ENCODE measurements at regions not wholly inside any gene's neighbourhood (a gene's known extent, or its start where the extent isn't known, plus 50 kb on each side); places are given as distances from the start of the nearest gene placed in this dataset.

- ATAC-seq (ENCODE audit: low read depth) (no peak), DNase-seq (no peak)
- POLR2A ChIA-PET = no interaction called here
- no peaks in the 10 kb centered on the region for H3K9me3 Mint-ChIP-seq
- H3K4me3 Mint-ChIP-seq = no peak overlapping the region
- H3K36me3 Mint-ChIP-seq = no peaks in the 10 kb centered on the region
- H3K4me1 Mint-ChIP-seq = no peaks in the 10 kb centered on the region
- no peak overlapping the region for H3K27ac Mint-ChIP-seq
- peaks cover 3% of the 10 kb centered on the region for H3K27me3 Mint-ChIP-seq
Measured at GRCh38 chr11:134679592-134679991, 267.6 kb upstream of the B3GAT1 start.

DNA sequence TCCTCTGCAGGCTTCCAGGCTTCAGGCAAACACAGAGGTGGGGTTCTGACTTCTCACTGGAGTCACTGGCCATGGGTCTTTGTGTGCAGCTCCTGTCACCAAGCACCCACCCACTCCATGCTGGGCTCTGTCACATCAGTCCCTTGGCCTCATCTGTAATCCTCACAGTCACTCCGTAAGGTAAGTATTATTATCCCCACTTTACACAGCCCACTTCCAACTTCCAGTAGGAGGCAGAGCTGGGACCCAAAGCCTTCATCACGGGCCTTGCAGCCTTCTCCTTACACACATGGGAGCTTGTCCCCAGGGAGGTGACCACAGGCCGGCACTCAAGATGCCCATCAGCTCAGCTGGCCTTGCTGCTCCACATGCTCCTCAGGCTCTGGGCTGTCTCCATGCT is 266.7 kb upstream of the B3GAT1 start:
- Mint-ChIP-seq H3K4me3 (no peak overlapping the region), H3K36me3 (no peaks in the 10 kb centered on the region), H3K27me3 (peaks cover 3% of the 10 kb centered on the region), H3K4me1 (no peaks in the 10 kb centered on the region), H3K9me3 (no peaks in the 10 kb centered on the region), H3K27ac (no peak overlapping the region)
- ATAC-seq (ENCODE audit: low read depth) = no peak
- no peak for DNase-seq
- POLR2A ChIA-PET = no interaction called here

GRCh38 chr11:134677891-134678551 is 266.0 kb upstream of the B3GAT1 start:
- no peak for ATAC-seq (ENCODE audit: low read depth)
- Mint-ChIP-seq H3K4me3 (no peak overlapping the region), H3K36me3 (no peaks in the 10 kb centered on the region), H3K27me3 (no peaks in the 10 kb centered on the region), H3K27ac (no peak overlapping the region), H3K4me1 (no peaks in the 10 kb centered on the region), H3K9me3 (no peaks in the 10 kb centered on the region)
- DNase-seq = no peak
- POLR2A ChIA-PET = no interaction called here

- Mint-ChIP-seq H3K27me3 (no peaks in the 10 kb centered on the region), H3K9me3 (no peaks in the 10 kb centered on the region), H3K36me3 (no peaks in the 10 kb centered on the region), H3K4me1 (no peaks in the 10 kb centered on the region), H3K27ac (no peak overlapping the region), H3K4me3 (no peak overlapping the region)
- ATAC-seq (ENCODE audit: low read depth) (no peak), DNase-seq (no peak)
- POLR2A ChIA-PET = no interaction called here
Measured at GRCh38 chr11:134677397-134677822, 265.4 kb upstream of the B3GAT1 start.

DNA sequence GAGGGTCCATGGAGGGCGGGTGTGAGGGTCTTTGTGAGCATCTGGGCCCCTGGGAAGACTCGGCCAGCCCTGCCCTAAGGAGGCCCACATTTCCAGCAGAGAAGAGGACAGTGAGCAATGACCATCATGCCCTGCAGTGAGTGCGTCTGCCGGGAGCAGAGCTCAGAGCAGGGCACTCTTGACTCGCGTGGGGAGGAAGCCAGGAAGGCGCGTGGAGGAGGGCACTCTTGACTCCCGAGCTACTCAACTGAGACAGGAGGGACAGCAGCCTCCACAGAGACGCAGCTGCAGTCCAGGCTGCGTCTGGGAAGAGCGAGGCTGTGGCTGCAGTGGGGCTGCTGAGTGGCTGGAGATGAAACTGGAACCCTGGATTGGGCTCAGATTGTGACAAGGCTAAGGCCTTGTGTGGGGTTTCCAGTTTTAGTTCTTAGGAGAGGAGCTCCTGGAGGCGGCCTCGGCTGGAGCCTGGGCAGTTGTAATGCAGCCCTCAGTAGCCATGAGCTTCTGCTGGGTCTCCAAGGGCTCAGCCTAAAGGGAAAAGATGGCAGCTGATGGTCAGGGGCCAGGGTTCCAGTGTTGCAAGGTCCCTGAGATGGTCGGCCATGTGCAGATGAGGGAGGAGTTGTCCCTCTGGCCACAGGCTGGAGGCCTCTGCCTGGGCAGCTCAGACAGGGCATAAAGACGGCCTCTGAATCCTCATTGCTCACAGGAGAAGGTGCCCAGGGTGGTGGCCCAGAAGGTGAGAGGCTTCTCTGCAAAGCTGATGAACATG is 264.7 kb upstream of the B3GAT1 start:
- ATAC-seq (ENCODE audit: low read depth) (no peak), DNase-seq (no peak)
- no peak overlapping the region for H3K4me3 Mint-ChIP-seq

GRCh38 chr11:134675983-134676382 is 263.9 kb upstream of the B3GAT1 start:
- Mint-ChIP-seq H3K36me3 (no peaks in the 10 kb centered on the region), H3K27me3 (peaks cover 2% of the 10 kb centered on the region), H3K9me3 (no peaks in the 10 kb centered on the region), H3K4me3 (no peak overlapping the region), H3K27ac (no peak overlapping the region), H3K4me1 (no peaks in the 10 kb centered on the region)
- POLR2A ChIA-PET = no interaction called here
- DNase-seq (no peak), ATAC-seq (ENCODE audit: low read depth) (no peak)

More for the DNA sequence above, 264.7 kb upstream of the B3GAT1 start:
- H3K4me1 Mint-ChIP-seq = no peaks in the 10 kb centered on the region
- H3K27me3 Mint-ChIP-seq = no peaks in the 10 kb centered on the region
- H3K36me3 Mint-ChIP-seq = no peaks in the 10 kb centered on the region
- POLR2A ChIA-PET = no interaction called here
- H3K9me3 Mint-ChIP-seq = no peaks in the 10 kb centered on the region
- no peak overlapping the region for H3K27ac Mint-ChIP-seq

DNA sequence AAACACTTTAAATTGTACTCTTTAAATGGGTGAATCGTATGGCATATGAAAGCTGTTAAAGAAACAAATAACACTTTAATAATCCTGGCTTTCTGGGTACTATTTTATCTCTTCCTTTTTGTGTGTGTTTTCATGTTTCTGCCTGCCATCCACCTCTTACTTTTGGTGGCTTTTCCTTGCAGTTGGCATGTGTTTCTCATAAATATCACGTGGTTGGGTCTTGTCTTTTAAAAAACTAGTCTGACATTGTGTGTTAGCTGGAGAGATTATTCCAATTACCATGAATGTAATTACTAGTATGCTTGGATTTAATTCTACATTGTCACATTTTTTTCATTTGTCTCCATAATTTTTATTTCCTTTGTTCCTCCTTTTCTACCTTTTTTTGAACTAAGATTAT is 262.9 kb upstream of the B3GAT1 start:
- Mint-ChIP-seq H3K27me3 (peaks cover 8% of the 10 kb centered on the region), H3K36me3 (no peaks in the 10 kb centered on the region), H3K27ac (no peak overlapping the region), H3K9me3 (no peaks in the 10 kb centered on the region), H3K4me1 (no peaks in the 10 kb centered on the region), H3K4me3 (no peak overlapping the region)
- POLR2A ChIA-PET = no interaction called here
- DNase-seq = no peak
- no peak for ATAC-seq (ENCODE audit: low read depth)

DNA sequence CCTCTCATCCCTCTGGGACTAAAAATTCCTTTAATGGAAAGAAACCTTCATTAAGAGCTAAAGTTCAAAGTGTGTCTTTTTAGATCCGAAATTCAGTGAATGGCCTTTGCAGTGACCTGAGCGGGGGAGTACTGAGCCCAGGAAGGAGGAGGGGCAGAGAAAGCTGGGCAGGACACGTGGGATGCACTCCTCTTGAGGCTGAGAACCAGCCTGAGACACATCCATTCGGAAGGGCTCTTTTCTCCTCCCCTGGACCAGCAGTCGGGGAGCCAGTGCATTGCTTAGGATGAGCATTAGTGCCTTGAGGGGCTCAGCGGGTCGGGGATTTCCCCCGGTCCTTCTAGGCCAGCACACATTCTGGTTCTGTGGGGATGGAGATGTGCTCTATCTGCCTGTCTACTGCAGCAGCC is 258.9 kb upstream of the B3GAT1 start:
- Mint-ChIP-seq H3K4me1 (no peaks in the 10 kb centered on the region), H3K4me3 (no peak overlapping the region), H3K27me3 (peaks cover 11% of the 10 kb centered on the region), H3K36me3 (no peaks in the 10 kb centered on the region), H3K27ac (no peak overlapping the region), H3K9me3 (no peaks in the 10 kb centered on the region)
- POLR2A ChIA-PET = no interaction called here
- ATAC-seq (ENCODE audit: low read depth) = no peak
- no peak for DNase-seq

- Mint-ChIP-seq H3K4me1 (no peaks in the 10 kb centered on the region), H3K9me3 (no peaks in the 10 kb centered on the region), H3K4me3 (no peak overlapping the region), H3K27me3 (peaks cover 11% of the 10 kb centered on the region), H3K27ac (no peak overlapping the region), H3K36me3 (no peaks in the 10 kb centered on the region)
- DNase-seq (no peak), ATAC-seq (ENCODE audit: low read depth) (no peak)
- POLR2A ChIA-PET = no interaction called here
Measured at GRCh38 chr11:134670247-134670782, 258.3 kb upstream of the B3GAT1 start.

- Mint-ChIP-seq H3K27me3 (peaks cover 11% of the 10 kb centered on the region), H3K4me3 (no peak overlapping the region), H3K9me3 (no peaks in the 10 kb centered on the region), H3K4me1 (no peaks in the 10 kb centered on the region), H3K36me3 (no peaks in the 10 kb centered on the region), H3K27ac (no peak overlapping the region)
- ATAC-seq (ENCODE audit: low read depth) (no peak), DNase-seq (no peak)
- POLR2A ChIA-PET = no interaction called here
Measured at GRCh38 chr11:134669796-134670195, 257.8 kb upstream of the B3GAT1 start.

- no peak for DNase-seq
- H3K36me3 Mint-ChIP-seq = no peaks in the 10 kb centered on the region
- H3K27me3 Mint-ChIP-seq = peaks cover 11% of the 10 kb centered on the region
- no peak for ATAC-seq (ENCODE audit: low read depth)
- no peaks in the 10 kb centered on the region for H3K9me3 Mint-ChIP-seq
- POLR2A ChIA-PET = no interaction called here
- H3K4me1 Mint-ChIP-seq = no peaks in the 10 kb centered on the region
- H3K4me3 Mint-ChIP-seq = no peak overlapping the region
- no peak overlapping the region for H3K27ac Mint-ChIP-seq
Measured at GRCh38 chr11:134668796-134669195, 256.8 kb upstream of the B3GAT1 start.

DNA sequence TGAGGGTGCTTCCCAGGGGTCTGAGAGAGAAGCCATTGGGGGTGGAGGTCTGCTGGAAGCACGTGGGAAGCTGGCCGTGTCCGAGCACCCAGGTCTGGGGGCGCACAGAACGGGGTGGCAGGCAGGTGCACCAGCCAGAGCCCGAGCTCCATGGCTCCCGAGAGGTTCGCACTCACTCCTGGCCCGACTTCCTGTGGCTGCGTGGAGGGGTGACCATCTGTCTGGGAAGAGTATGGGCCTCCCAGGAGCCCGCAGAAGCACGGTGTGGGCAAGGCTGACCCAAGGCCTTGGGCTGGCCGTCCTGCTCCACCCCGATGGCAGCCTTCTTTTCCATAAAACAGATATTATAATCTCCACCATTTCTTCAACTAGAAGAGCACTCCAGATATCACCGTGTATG is 256.0 kb upstream of the B3GAT1 start:
- Mint-ChIP-seq H3K4me3 (no peak overlapping the region), H3K4me1 (no peaks in the 10 kb centered on the region), H3K27ac (no peak overlapping the region), H3K27me3 (peaks cover 11% of the 10 kb centered on the region), H3K9me3 (no peaks in the 10 kb centered on the region), H3K36me3 (no peaks in the 10 kb centered on the region)
- ATAC-seq (ENCODE audit: low read depth) = no peak
- POLR2A ChIA-PET = no interaction called here
- no peak for DNase-seq

DNA sequence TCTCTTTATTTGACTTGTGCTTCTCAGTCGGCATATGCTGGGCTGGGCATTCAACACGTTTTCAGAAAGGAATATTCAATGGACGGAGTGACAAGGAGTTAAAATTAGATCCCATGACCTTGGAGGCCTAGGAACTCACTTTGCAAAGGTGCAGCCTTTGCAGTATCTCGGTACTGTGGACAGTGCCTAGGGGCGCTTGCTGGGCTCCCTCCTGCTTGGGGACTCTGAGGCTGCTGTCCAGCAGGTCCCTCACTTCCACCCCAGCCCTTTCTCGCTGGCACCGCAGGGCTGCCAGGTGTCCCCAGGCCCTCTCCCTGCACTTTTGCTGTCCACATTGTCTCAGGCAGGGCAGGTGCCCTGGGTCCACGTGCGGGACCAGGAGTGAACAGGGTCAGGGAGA is 255.5 kb upstream of the B3GAT1 start:
- ATAC-seq (ENCODE audit: low read depth) (no peak), DNase-seq (no peak)
- no peaks in the 10 kb centered on the region for H3K4me1 Mint-ChIP-seq
- no peak overlapping the region for H3K4me3 Mint-ChIP-seq
- H3K36me3 Mint-ChIP-seq = no peaks in the 10 kb centered on the region
- POLR2A ChIA-PET = no interaction called here
- H3K27me3 Mint-ChIP-seq = peaks cover 11% of the 10 kb centered on the region
- no peaks in the 10 kb centered on the region for H3K9me3 Mint-ChIP-seq
- H3K27ac Mint-ChIP-seq = no peak overlapping the region

GRCh38 chr11:134667175-134667500 is 255.1 kb upstream of the B3GAT1 start:
- no peaks in the 10 kb centered on the region for H3K4me1 Mint-ChIP-seq
- H3K36me3 Mint-ChIP-seq = no peaks in the 10 kb centered on the region
- H3K27ac Mint-ChIP-seq = no peak overlapping the region
- no peak overlapping the region for H3K4me3 Mint-ChIP-seq
- DNase-seq = no peak
- ATAC-seq (ENCODE audit: low read depth) = no peak
- H3K27me3 Mint-ChIP-seq = peaks cover 11% of the 10 kb centered on the region
- POLR2A ChIA-PET = no interaction called here
- H3K9me3 Mint-ChIP-seq = no peaks in the 10 kb centered on the region

All from activated naive CD8-positive, alpha-beta T cell treated with anti-CD3 and anti-CD28 coated beads, Interleukin-2, amount 10 ng/mL, durations not matched to agents 7 days and 5 days (primary cell).